ENCODE measurements at regions not wholly inside any gene's neighbourhood (a gene's known extent, or its start where the extent isn't known, plus 50 kb on each side); places are given as distances from the start of the nearest gene placed in this dataset.

DNA sequence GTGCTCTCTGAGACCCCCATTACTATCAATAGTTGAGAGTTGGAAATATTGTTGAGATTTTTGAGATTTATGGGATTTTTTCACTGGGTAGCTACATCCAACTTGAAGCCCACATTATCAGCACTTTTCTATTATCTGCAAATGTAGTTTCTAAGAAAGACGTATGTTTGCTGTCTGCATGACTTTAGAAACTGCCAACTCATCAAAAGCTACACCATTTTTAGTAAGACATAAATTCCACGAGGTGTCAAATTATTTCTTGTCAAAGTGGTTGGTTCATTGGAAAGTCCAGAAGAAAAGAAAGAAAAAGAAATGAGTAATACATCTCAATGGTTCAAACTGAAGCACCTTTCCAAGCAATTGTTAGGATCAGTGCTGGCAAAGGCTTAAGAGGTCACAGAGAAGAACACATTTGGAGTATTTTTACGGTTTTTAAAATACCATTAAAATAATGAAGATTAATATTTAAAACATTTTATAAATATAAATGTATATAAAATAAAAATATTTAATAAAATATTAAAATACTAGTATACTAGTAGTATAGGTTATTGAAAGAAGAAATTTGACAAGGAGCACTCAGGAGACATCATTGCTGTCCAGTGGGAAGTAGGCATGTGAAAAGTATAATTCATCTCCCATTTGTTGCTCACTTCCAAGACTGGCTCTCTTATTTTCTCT, 463.5 kb downstream of the TAFA4 start:
- DNase-seq (ENCODE audit: low spot score in 2 of 2) = no peak
- Histone ChIP-seq H3K4me3 (no peak overlapping the region), H3K27ac (no peak overlapping the region), H3K27me3 (no peaks in the 10 kb centered on the region), H3K4me1 (no peaks in the 10 kb centered on the region), H3K9me3 (no peaks in the 10 kb centered on the region), H3K36me3 (no peaks in the 10 kb centered on the region)
- TF ChIP-seq EP300 (IDR thresholded peaks at IDR 0.05) (no peak), POLR2A (IDR thresholded peaks at IDR 0.05) (no peak)
- TF ChIP-seq, protein P1, sequence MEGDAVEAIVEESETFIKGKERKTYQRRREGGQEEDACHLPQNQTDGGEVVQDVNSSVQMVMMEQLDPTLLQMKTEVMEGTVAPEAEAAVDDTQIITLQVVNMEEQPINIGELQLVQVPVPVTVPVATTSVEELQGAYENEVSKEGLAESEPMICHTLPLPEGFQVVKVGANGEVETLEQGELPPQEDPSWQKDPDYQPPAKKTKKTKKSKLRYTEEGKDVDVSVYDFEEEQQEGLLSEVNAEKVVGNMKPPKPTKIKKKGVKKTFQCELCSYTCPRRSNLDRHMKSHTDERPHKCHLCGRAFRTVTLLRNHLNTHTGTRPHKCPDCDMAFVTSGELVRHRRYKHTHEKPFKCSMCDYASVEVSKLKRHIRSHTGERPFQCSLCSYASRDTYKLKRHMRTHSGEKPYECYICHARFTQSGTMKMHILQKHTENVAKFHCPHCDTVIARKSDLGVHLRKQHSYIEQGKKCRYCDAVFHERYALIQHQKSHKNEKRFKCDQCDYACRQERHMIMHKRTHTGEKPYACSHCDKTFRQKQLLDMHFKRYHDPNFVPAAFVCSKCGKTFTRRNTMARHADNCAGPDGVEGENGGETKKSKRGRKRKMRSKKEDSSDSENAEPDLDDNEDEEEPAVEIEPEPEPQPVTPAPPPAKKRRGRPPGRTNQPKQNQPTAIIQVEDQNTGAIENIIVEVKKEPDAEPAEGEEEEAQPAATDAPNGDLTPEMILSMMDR (IDR thresholded peaks at IDR 0.05) = no peak
- 83 to 87% methylated on average over 3 of the region's 3 CpGs for WGBS, 2 donors

DNA sequence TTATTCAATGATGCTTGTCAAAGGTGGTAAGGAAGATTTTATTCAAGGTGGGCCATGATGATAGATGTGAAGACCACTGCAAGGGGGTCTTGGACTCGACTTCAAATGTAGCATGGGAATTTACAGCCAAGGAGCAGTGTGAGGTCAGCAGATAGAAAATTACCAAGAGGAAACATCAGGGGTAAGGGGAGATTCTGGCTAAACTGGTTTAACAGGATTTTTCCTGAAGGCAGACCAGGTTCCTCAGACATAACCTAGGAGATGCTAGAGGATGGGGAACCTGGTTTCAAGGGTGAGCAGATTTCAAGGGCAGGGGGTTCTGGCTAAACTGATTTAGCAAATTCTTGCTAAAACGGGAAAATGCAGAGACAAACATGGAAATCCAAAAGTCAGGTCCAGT, 464.9 kb downstream of the TAFA4 start:
- 68 to 74% methylated on average over 2 of the region's 2 CpGs for WGBS, 2 donors
- Histone ChIP-seq H3K36me3 (no peaks in the 10 kb centered on the region), H3K9me3 (no peaks in the 10 kb centered on the region), H3K4me3 (no peak overlapping the region), H3K27me3 (no peaks in the 10 kb centered on the region), H3K27ac (no peak overlapping the region), H3K4me1 (no peaks in the 10 kb centered on the region)
- DNase-seq (ENCODE audit: low spot score in 2 of 2) = no peak
- TF ChIP-seq, protein P1 (IDR thresholded peaks at IDR 0.05) = no peak
- TF ChIP-seq EP300 (IDR thresholded peaks at IDR 0.05) (no peak), POLR2A (IDR thresholded peaks at IDR 0.05) (no peak)

DNA sequence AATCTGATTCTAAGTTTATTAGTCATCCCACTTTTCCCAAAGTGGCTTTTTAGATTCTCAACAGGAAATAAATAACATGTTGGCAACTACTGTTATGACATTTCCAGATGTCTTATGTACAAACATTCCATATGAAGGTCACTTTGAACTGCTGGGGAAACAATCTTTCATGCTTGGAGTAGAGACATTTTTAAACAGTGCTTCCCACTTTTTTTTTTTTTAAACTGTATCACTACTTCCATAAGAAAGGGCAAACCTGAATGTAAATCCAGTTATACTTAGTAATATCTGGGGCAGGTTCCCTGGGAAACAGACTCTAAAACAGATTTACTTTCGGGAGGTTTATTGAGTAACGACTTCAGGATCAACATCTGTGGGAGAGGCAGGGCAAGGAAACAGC, 473.8 kb downstream of the TAFA4 start:
- H3K4me3 ChIP-seq = no peak overlapping the region
- no peaks in the 10 kb centered on the region for H3K36me3 ChIP-seq
- peaks cover 0 to 6% (median 0%) of the 10 kb centered on the region in 4 donors for H3K9me3 ChIP-seq
- no peak for DNase-seq (ENCODE audit: low spot score in 2 of 2)
- TF ChIP-seq POLR2A (IDR thresholded peaks at IDR 0.05) = no peak
- WGBS, 2 donors = 34 to 49% methylated on average over 2 of the region's 2 CpGs
- H3K27ac ChIP-seq = no peak overlapping the region
- no peaks in the 10 kb centered on the region for H3K27me3 ChIP-seq
- no peaks in the 10 kb centered on the region for H3K4me1 ChIP-seq

DNA sequence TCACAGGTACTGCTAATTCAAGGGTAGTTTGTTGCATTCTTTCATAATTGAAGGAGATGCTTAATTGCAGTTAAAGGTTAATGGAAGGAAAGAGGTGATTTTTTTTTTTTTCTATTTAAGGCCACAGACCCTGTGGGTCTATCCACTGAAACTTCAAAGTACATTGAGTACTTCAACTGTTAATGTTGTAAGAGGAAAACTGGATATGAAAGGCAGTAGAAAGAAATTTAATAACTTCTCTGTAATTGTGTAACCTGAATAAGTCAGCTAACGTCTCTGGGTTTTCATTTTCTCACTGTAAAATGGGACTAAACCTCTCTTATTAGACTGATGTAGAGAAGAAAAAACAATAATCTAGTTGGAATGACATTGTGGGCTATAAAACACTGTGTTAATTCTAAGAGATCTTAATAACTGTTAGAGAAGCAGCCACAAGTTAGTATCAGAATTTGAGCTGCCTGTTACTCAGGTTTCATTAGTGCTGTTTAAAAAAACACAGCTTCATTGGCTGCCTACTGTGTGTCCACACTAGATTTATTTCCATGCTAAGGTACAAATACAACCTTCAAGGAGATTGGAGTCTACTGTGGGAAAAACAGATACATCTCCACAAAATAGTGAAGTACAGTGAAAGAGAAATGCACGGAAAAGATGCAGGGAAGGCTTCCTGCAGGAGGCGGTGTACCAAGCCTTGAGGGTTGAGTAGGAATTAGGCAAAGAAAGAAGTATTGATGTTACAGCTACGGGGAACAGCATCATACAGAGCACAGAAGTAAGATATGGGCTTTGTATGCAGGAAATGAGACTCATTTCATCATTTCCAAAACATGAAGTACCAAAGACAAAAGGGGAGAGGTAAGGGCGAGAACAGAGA, 483.6 kb downstream of the TAFA4 start:
- Histone ChIP-seq H3K27ac (no peak overlapping the region), H3K36me3 (no peaks in the 10 kb centered on the region), H3K4me3 (no peak overlapping the region), H3K4me1 (no peaks in the 10 kb centered on the region), H3K9me3 (no peaks in the 10 kb centered on the region), H3K27me3 (no peaks in the 10 kb centered on the region)
- TF ChIP-seq EP300 (IDR thresholded peaks at IDR 0.05) = no peak
- DNase-seq (ENCODE audit: low spot score in 2 of 2) = no peak
- 78 to 84% methylated on average over 5 of the region's 5 CpGs for WGBS, 2 donors

DNA sequence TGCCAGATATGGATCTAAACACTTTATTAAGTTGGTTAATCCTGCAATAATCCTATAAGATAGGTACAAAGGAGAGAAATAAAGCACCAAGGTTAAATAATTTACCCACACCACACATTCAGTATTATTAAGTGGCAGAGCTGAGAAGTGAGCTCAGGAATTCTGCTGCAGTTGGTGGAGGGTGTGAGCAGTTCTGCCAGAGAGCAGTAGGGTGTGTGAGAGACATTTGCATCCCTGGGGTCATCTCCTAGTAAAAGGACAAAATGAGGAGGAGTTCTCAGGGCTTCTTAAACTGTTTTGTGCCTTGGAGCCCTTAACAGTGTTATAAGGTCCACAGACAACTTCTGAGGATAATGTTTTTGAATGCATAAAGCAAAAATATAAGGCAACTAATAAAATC, 484.5 kb downstream of the TAFA4 start:
- TF ChIP-seq, protein P1 (IDR thresholded peaks at IDR 0.05) = no peak
- no peak for TF ChIP-seq POLR2A (IDR thresholded peaks at IDR 0.05)
- TF ChIP-seq EP300 (IDR thresholded peaks at IDR 0.05) = no peak
- no peaks in the 10 kb centered on the region for H3K9me3 ChIP-seq
- H3K4me3 ChIP-seq = no peak overlapping the region
- H3K27me3 ChIP-seq = no peaks in the 10 kb centered on the region
- H3K36me3 ChIP-seq = no peaks in the 10 kb centered on the region
- no peak for DNase-seq (ENCODE audit: low spot score in 2 of 2)
- no peaks in the 10 kb centered on the region for H3K4me1 ChIP-seq
- no peak overlapping the region for H3K27ac ChIP-seq

DNA sequence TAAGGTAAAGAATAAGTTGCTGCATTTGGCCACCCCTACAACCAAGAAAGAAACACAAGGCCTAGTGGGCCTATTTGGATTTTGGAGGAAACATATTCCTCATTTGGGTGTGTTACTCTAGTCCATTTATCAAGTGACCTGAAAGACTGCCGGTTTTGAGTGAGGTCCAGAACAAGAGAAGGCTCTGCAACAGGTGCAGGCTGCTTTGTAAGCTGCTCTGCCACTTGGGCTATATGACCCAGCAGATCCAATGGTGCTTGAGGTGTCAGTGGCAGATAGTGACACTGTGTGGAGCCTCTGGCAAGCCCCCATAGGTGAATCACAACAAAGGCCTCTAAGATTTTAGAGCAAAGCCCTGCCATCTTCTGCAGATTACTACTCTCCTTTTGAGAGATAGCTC, 491.3 kb downstream of the TAFA4 start:
- WGBS, 2 donors = 71 to 78% methylated on average over 1 of the region's 1 CpG

More for the DNA sequence above, 491.3 kb downstream of the TAFA4 start:
- no peaks in the 10 kb centered on the region for H3K27me3 ChIP-seq
- H3K9me3 ChIP-seq = no peaks in the 10 kb centered on the region
- no peak for TF ChIP-seq POLR2A (IDR thresholded peaks at IDR 0.05)
- no peak for TF ChIP-seq EP300 (IDR thresholded peaks at IDR 0.05)
- TF ChIP-seq, protein P1 (IDR thresholded peaks at IDR 0.05) = no peak
- DNase-seq (ENCODE audit: low spot score in 2 of 2) = no peak
- no peak overlapping the region for H3K4me3 ChIP-seq
- no peak overlapping the region for H3K27ac ChIP-seq
- no peaks in the 10 kb centered on the region for H3K4me1 ChIP-seq
- H3K36me3 ChIP-seq = no peaks in the 10 kb centered on the region

Data from tibial nerve (tissue), 4 donors.